NOMO-1 (cell line): ENCODE measurements at regions not wholly inside any gene's neighbourhood (a gene's known extent, or its start where the extent isn't known, plus 50 kb on each side); places are given as distances from the start of the nearest gene placed in this dataset.

Source experiments
- DNase-seq, 2 experiments: peaks; one replicate each; lab custom pipeline; 2025; ENCODE audit not compliant: unreplicated experiment in 2 of 2; lab: John Stamatoyannopoulos, UW

GRCh38 chr2:39609917-39610316 is 55.8 kb upstream of the TMEM178A start:
- DNase-seq: no peak

GRCh38 chr2:39615675-39616074 is 50.0 kb upstream of the TMEM178A start:
- no peak for DNase-seq
